WERI-Rb-1 (cell line): ENCODE measurements at regions not wholly inside any gene's neighbourhood (a gene's known extent, or its start where the extent isn't known, plus 50 kb on each side); places are given as distances from the start of the nearest gene placed in this dataset.

Experiments
- DNase-seq: peaks from one replicate; pipeline ENCODE4 v3.0.0-alpha.2; 2020
- H3K27ac ChIP-seq: fragments of 250-450 bp; sonication (Bioruptor Pico); 2 replicates; pipeline ENCODE4 v1.5.1; 2020; ENCODE audit warnings: mild to moderate bottlenecking, moderate library complexity
- H3K27me3 ChIP-seq: fragments of 250-450 bp; sonication (Bioruptor Pico); 2 replicates; pipeline ENCODE4 v1.5.1; 2021; ENCODE audit warnings: mild to moderate bottlenecking, low read depth, moderate library complexity; ENCODE audit not compliant: insufficient read depth, severe bottlenecking
- H3K36me3 ChIP-seq: fragments of 250-450 bp; sonication (Bioruptor Pico); 2 replicates; pipeline ENCODE4 v1.5.1; 2020; ENCODE audit warnings: mild to moderate bottlenecking, moderate library complexity
- H3K4me3 ChIP-seq: 2 replicates; pipeline ENCODE4 v1.5.1; 2011; ENCODE audit warnings: low read depth, mild to moderate bottlenecking, control low read depth, low read length
- H3K9me3 ChIP-seq: fragments of 250-450 bp; sonication (Bioruptor Pico); 2 replicates; pipeline ENCODE4 v1.5.1; 2021; ENCODE audit warnings: mild to moderate bottlenecking, moderate library complexity; ENCODE audit not compliant: severe bottlenecking
- CTCF ChIP-seq: IDR thresholded peaks from 2 replicates; pipeline ENCODE4 v1.5.1; 2011; ENCODE audit warnings: low read depth, mild to moderate bottlenecking, control low read depth, inconsistent platforms, low read length

GRCh38 chr10:129004398-129004797 lies 462.6 kb upstream of the MGMT start:
- Histone ChIP-seq H3K27ac (no peak overlapping the region), H3K36me3 (no peaks in the 10 kb centered on the region), H3K4me3 (no peak overlapping the region), H3K27me3 (no peaks in the 10 kb centered on the region), H3K9me3 (no peaks in the 10 kb centered on the region)
- no peak for DNase-seq
- no peak for TF ChIP-seq CTCF

GRCh38 chr10:129005080-129005479 lies 462.0 kb upstream of the MGMT start:
- no peaks in the 10 kb centered on the region for H3K27me3 ChIP-seq
- H3K4me3 ChIP-seq, result no peak overlapping the region
- H3K36me3 ChIP-seq, result no peaks in the 10 kb centered on the region
- no peaks in the 10 kb centered on the region for H3K9me3 ChIP-seq
- no peak for TF ChIP-seq CTCF
- DNase-seq, result no peak
- no peak overlapping the region for H3K27ac ChIP-seq

GRCh38 chr10:129005804-129006203 lies 461.2 kb upstream of the MGMT start:
- no peaks in the 10 kb centered on the region for H3K27me3 ChIP-seq
- no peak for DNase-seq
- H3K36me3 ChIP-seq, result no peaks in the 10 kb centered on the region
- H3K9me3 ChIP-seq, result no peaks in the 10 kb centered on the region
- H3K27ac ChIP-seq, result no peak overlapping the region
- no peak for TF ChIP-seq CTCF
- H3K4me3 ChIP-seq, result no peak overlapping the region

- TF ChIP-seq CTCF, result no peak
- no peak overlapping the region for H3K27ac ChIP-seq
- H3K9me3 ChIP-seq, result no peaks in the 10 kb centered on the region
- DNase-seq, result no peak
- no peaks in the 10 kb centered on the region for H3K36me3 ChIP-seq
- no peaks in the 10 kb centered on the region for H3K27me3 ChIP-seq
- no peak overlapping the region for H3K4me3 ChIP-seq
Measured at GRCh38 chr10:129018511-129018910, 448.5 kb upstream of the MGMT start.

GRCh38 chr10:129020651-129021330 lies 446.2 kb upstream of the MGMT start:
- Histone ChIP-seq H3K4me3 (no peak overlapping the region), H3K36me3 (no peaks in the 10 kb centered on the region), H3K9me3 (no peaks in the 10 kb centered on the region), H3K27me3 (no peaks in the 10 kb centered on the region), H3K27ac (no peak overlapping the region)
- DNase-seq, result no peak
- no peak for TF ChIP-seq CTCF
